OCI-LY1 (cell line): ENCODE measurements at regions not wholly inside any gene's neighbourhood (a gene's known extent, or its start where the extent isn't known, plus 50 kb on each side); places are given as distances from the start of the nearest gene placed in this dataset.
"Not testable (repeated sequence)": the region's sequence is repeated elsewhere in the genome, so short reads cannot be mapped to it uniquely, and the experiment has no call there.

Experiments
- H2AFZ ChIP-seq: fragments of 200-600 bp; sonication (generic), shearing (Covaris generic); 2 replicates; pipeline ENCODE4 v1.6.0; 2014; ENCODE audit warnings: antibody characterized with exemption, mild to moderate bottlenecking, low read length
- H3F3A ChIP-seq: fragments of 200-600 bp; sonication (generic), shearing (Covaris generic); 2 replicates; pipeline ENCODE4 v1.6.0; 2014; ENCODE audit warnings: mild to moderate bottlenecking, antibody characterized with exemption, low read length, moderate library complexity; ENCODE audit not compliant: insufficient read depth
- H3K27ac ChIP-seq: fragments of 200-600 bp; sonication (generic); 2 replicates; pipeline ENCODE4 v1.5.1; 2014; ENCODE audit warnings: low read length, mixed run types, mild to moderate bottlenecking, low read depth; ENCODE audit not compliant: poor library complexity, severe bottlenecking
- H3K27me3 ChIP-seq: fragments of 200-600 bp; sonication (generic); 2 replicates; pipeline ENCODE4 v1.6.0; 2014; ENCODE audit warnings: antibody characterized with exemption, mild to moderate bottlenecking, low read length, moderate library complexity; ENCODE audit not compliant: insufficient read depth
- H3K36me3 ChIP-seq: fragments of 200-600 bp; sonication (generic); 2 replicates; pipeline ENCODE4 v1.6.1; 2014; ENCODE audit warnings: mild to moderate bottlenecking, antibody characterized with exemption, low read length, moderate library complexity, mixed read lengths; ENCODE audit not compliant: insufficient read depth
- H3K4me1 ChIP-seq: fragments of 200-600 bp; sonication (generic); 2 replicates; pipeline ENCODE4 v1.5.1; 2014; ENCODE audit warnings: mild to moderate bottlenecking, low read length, moderate library complexity; ENCODE audit not compliant: insufficient read depth, severe bottlenecking
- H3K4me2 ChIP-seq: fragments of 200-600 bp; sonication (generic), shearing (Covaris generic); 2 replicates; pipeline ENCODE4 v1.6.1; 2014; ENCODE audit warnings: low read length
- H3K4me3 ChIP-seq: fragments of 200-600 bp; sonication (generic); 2 replicates; pipeline ENCODE4 v1.5.1; 2014; ENCODE audit warnings: low read length, low read depth, mild to moderate bottlenecking, mixed read lengths; ENCODE audit not compliant: poor library complexity, severe bottlenecking
- H3K79me2 ChIP-seq: fragments of 200-600 bp; shearing (Covaris generic); 2 replicates; pipeline ENCODE4 v1.6.1; 2016; ENCODE audit warnings: mixed run types, low read length, mixed read lengths; ENCODE audit not compliant: insufficient read depth
- H3K9ac ChIP-seq: fragments of 200-600 bp; sonication (generic), shearing (Covaris generic); 2 replicates; pipeline ENCODE4 v1.6.1; 2014; ENCODE audit warnings: mild to moderate bottlenecking, low read length, mixed read lengths
- H3K9me2 ChIP-seq: fragments of 200-600 bp; sonication (generic), shearing (Covaris generic); 2 replicates; pipeline ENCODE4 v1.6.1; 2014; ENCODE audit warnings: low read depth, mild to moderate bottlenecking, low read length, mixed read lengths
- H3K9me3 ChIP-seq: fragments of 200-600 bp; shearing (Covaris generic); 2 replicates; pipeline ENCODE4 v1.6.1; 2014; ENCODE audit warnings: low read length, mixed read lengths
- H4K20me1 ChIP-seq: fragments of 200-600 bp; sonication (generic), shearing (Covaris generic); 2 replicates; pipeline ENCODE4 v1.6.0; 2016; ENCODE audit warnings: mild to moderate bottlenecking, low read length; ENCODE audit not compliant: insufficient read depth
- CTCF ChIP-seq: fragments of 200-600 bp; sonication (generic), shearing (Covaris generic); IDR thresholded peaks from 2 replicates; pipeline ENCODE4 v1.5.1; 2017; ENCODE audit warnings: mild to moderate bottlenecking, antibody characterized with exemption, low read length, moderate library complexity, mixed read lengths
- EZH2 ChIP-seq: fragments of 200-600 bp; sonication (generic), shearing (Covaris generic); IDR thresholded peaks from 2 replicates; pipeline ENCODE4 v1.8.0; 2017; ENCODE audit warnings: borderline replicate concordance, mixed run types, mild to moderate bottlenecking, antibody characterized with exemption, low read length, moderate library complexity, mixed read lengths

GRCh38 chr11:37861671-37862070 lies 1263.6 kb upstream of the RAG2 start:
- H3F3A ChIP-seq = no peaks in the 10 kb centered on the region
- H3K9ac ChIP-seq = no peak overlapping the region
- H3K9me3 ChIP-seq = no peaks in the 10 kb centered on the region
- no peak overlapping the region for H3K27ac ChIP-seq
- no peak overlapping the region for H3K4me2 ChIP-seq
- H3K9me2 ChIP-seq = no peaks in the 10 kb centered on the region
- no peaks in the 10 kb centered on the region for H3K4me1 ChIP-seq
- H3K36me3 ChIP-seq = no peaks in the 10 kb centered on the region
- no peaks in the 10 kb centered on the region for H3K27me3 ChIP-seq
- no peaks in the 10 kb centered on the region for H3K79me2 ChIP-seq
- no peaks in the 10 kb centered on the region for H4K20me1 ChIP-seq
- no peak overlapping the region for H2AFZ ChIP-seq
- TF ChIP-seq CTCF (no peak), EZH2 (no peak)
- no peak overlapping the region for H3K4me3 ChIP-seq

- not testable (repeated sequence) for H3K36me3 ChIP-seq, H3K4me1 ChIP-seq, H3K27ac ChIP-seq, H3K9ac ChIP-seq, H4K20me1 ChIP-seq, H3K27me3 ChIP-seq, H3K4me3 ChIP-seq, H3K79me2 ChIP-seq, H3F3A ChIP-seq, H3K9me2 ChIP-seq, H3K4me2 ChIP-seq, H2AFZ ChIP-seq, H3K9me3 ChIP-seq
These were observed 1260.9 kb upstream of the RAG2 start for GRCh38 chr11:37858806-37859537.

- no peaks in the 10 kb centered on the region for H3K4me1 ChIP-seq
- no peaks in the 10 kb centered on the region for H4K20me1 ChIP-seq
- H3K4me3 ChIP-seq = no peak overlapping the region
- no peaks in the 10 kb centered on the region for H3K9me2 ChIP-seq
- TF ChIP-seq EZH2 (no peak), CTCF (no peak)
- no peaks in the 10 kb centered on the region for H3F3A ChIP-seq
- H3K9me3 ChIP-seq = no peaks in the 10 kb centered on the region
- H3K27ac ChIP-seq = no peak overlapping the region
- H3K36me3 ChIP-seq = no peaks in the 10 kb centered on the region
- no peaks in the 10 kb centered on the region for H3K27me3 ChIP-seq
- H3K4me2 ChIP-seq = no peak overlapping the region
- no peak overlapping the region for H2AFZ ChIP-seq
- H3K9ac ChIP-seq = no peak overlapping the region
- no peaks in the 10 kb centered on the region for H3K79me2 ChIP-seq
These were observed 1260.4 kb upstream of the RAG2 start for GRCh38 chr11:37858398-37858797.

GRCh38 chr11:37857726-37858125 lies 1259.7 kb upstream of the RAG2 start:
- Histone ChIP-seq H3K27ac (no peak overlapping the region), H3K9me3 (no peaks in the 10 kb centered on the region), H3K36me3 (no peaks in the 10 kb centered on the region)

More at GRCh38 chr11:37857726-37858125, 1259.7 kb upstream of the RAG2 start:
- H4K20me1 ChIP-seq = no peaks in the 10 kb centered on the region
- H3K4me3 ChIP-seq = no peak overlapping the region
- H3K79me2 ChIP-seq = no peaks in the 10 kb centered on the region
- no peaks in the 10 kb centered on the region for H3F3A ChIP-seq
- TF ChIP-seq EZH2 = no peak
- TF ChIP-seq CTCF = no peak
- H3K4me2 ChIP-seq = no peak overlapping the region
- H3K9me2 ChIP-seq = no peaks in the 10 kb centered on the region
- H3K9ac ChIP-seq = no peak overlapping the region
- H2AFZ ChIP-seq = no peak overlapping the region
- no peaks in the 10 kb centered on the region for H3K27me3 ChIP-seq
- H3K4me1 ChIP-seq = no peaks in the 10 kb centered on the region
